ENCODE measurements at regions not wholly inside any gene's neighbourhood (a gene's known extent, or its start where the extent isn't known, plus 50 kb on each side); places are given as distances from the start of the nearest gene placed in this dataset.

DNA sequence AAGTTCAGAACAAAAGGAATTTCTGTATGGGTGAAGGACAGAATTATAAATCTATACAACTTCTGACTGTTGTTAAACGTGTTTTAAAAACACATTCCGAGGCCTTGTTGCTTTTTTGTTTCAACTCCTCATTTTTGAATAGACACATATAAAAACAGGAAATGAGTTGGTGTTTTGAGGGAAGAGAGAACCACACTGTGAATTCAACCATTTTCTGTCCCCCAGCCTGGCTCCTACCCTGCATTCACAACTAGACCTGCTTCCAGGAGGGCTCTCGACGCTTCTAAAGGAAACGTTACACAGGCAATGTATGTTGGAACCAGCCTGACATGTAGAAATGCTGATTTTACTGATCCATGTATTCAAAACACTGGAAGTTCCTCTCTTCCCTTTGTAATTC is 76.5 kb downstream of the OR13A1 start:
- H3K4me3 ChIP-seq: no peak overlapping the region
- H3K27me3 ChIP-seq: no peaks in the 10 kb centered on the region
- no peak for DNase-seq (ENCODE audit: low spot score)
- peaks cover 0 to 8% of the 10 kb centered on the region in 2 donors for H3K4me1 ChIP-seq
- H3K27ac ChIP-seq: no peak overlapping the region
- H3K36me3 ChIP-seq: no peaks in the 10 kb centered on the region
- TF ChIP-seq, protein P1, sequence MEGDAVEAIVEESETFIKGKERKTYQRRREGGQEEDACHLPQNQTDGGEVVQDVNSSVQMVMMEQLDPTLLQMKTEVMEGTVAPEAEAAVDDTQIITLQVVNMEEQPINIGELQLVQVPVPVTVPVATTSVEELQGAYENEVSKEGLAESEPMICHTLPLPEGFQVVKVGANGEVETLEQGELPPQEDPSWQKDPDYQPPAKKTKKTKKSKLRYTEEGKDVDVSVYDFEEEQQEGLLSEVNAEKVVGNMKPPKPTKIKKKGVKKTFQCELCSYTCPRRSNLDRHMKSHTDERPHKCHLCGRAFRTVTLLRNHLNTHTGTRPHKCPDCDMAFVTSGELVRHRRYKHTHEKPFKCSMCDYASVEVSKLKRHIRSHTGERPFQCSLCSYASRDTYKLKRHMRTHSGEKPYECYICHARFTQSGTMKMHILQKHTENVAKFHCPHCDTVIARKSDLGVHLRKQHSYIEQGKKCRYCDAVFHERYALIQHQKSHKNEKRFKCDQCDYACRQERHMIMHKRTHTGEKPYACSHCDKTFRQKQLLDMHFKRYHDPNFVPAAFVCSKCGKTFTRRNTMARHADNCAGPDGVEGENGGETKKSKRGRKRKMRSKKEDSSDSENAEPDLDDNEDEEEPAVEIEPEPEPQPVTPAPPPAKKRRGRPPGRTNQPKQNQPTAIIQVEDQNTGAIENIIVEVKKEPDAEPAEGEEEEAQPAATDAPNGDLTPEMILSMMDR (IDR thresholded peaks at IDR 0.05): no peak
- H3K9me3 ChIP-seq: no peaks in the 10 kb centered on the region

DNA sequence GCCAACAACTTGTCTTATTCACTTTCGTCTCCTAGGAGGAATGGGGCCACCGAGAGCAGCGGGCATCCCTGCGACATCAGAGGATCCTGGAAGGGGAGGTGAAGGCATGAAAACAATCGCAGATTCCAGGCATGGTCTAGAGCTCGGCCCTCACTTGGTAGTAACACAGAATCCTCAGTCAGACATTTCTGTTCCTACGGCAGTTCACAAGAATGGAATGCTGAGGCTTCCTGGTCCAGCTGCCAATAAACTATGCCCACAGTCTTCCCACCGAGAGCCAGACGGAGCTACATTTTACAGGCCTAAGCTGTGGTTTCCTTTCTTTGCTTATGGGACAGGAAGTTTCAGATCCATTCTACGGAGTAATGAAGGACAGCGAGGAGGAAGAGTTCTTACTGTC is 75.8 kb downstream of the OR13A1 start:
- no peak overlapping the region for H3K4me3 ChIP-seq
- no peaks in the 10 kb centered on the region for H3K27me3 ChIP-seq
- no peak overlapping the region for H3K27ac ChIP-seq
- H3K36me3 ChIP-seq: no peaks in the 10 kb centered on the region
- H3K4me1 ChIP-seq: peaks cover 0 to 8% of the 10 kb centered on the region in 2 donors
- H3K9me3 ChIP-seq: no peaks in the 10 kb centered on the region
- TF ChIP-seq, protein P1 (IDR thresholded peaks at IDR 0.05): no peak
- DNase-seq (ENCODE audit: low spot score): no peak

DNA sequence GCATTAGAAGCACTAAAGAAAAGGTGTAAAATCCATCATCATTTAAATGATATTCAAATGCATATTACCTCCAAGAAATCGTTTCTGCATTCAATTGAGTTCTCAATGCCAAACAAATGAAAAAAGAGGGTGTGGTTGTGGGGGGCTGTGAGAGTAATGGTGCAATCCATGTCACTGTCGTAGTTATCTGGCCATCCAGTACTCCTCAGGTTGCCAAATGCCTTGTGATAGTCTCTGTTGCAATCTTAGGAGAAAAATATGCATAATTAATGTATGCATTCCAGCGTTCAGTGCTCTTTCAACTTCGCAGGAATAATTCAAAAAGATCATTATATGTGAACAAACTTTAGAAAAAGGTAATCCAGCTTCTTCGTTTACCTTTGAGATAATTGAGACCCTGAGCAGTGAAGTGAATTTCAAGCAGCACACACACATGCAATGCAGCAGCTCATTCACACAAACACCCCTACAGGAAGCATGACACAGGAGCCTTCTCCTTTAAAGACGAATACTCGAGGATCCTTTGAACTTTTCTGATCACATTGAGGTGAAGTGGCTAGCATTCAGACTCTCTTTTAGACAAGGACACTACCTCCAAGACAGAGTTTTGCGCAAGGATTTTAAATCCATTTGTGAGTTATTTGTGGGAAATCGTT is 73.4 kb downstream of the OR13A1 start:
- no peaks in the 10 kb centered on the region for H3K36me3 ChIP-seq
- no peak overlapping the region for H3K4me3 ChIP-seq
- H3K27me3 ChIP-seq: no peaks in the 10 kb centered on the region
- DNase-seq (ENCODE audit: low spot score): no peak
- no peaks in the 10 kb centered on the region for H3K9me3 ChIP-seq
- H3K4me1 ChIP-seq: no peaks in the 10 kb centered on the region
- H3K27ac ChIP-seq: no peak overlapping the region
- TF ChIP-seq, protein P1 (IDR thresholded peaks at IDR 0.05): no peak

DNA sequence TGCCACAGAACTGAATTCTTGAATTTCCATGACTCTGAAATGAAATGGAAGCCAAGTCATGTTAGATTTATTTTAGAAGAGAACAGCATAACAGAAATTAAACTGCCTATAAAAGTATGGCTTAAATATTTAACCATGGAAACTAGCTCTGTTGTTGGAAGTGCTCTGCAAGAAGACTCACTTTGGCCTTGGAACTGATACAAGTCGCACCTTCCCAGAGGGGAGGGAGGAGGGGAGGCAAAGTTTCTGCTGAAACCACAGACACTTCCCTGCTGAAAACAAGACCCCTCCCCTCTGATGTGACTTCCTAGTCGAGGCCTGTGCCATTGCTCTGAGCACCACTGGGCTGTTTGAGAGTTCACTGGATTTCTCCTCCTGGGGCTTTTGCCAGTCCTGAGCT is 72.1 kb downstream of the OR13A1 start:
- Histone ChIP-seq H3K4me3 (no peak overlapping the region), H3K27me3 (no peaks in the 10 kb centered on the region), H3K36me3 (no peaks in the 10 kb centered on the region), H3K27ac (no peak overlapping the region), H3K9me3 (no peaks in the 10 kb centered on the region), H3K4me1 (no peaks in the 10 kb centered on the region)
- DNase-seq (ENCODE audit: low spot score): no peak
- TF ChIP-seq, protein P1 (IDR thresholded peaks at IDR 0.05): no peak

DNA sequence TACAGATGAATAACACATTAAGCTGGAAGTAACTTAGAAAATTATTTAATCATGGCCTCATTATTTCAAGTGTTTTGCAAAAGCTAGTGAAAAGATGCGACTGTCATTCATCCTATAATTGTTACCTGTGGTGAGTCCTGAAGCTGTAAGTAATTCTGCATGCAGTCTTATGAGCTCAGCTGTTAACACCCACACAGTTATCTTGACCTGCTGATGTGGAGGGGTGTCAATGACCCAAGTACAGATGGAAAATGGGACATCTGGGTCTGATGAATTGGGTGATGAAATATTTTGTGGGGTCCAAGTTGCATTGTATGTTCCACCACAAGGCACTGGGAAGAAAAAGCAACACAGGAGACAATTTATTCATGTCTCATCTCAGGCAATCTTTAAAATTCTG is 68.9 kb downstream of the OR13A1 start:
- Histone ChIP-seq H3K9me3 (no peaks in the 10 kb centered on the region), H3K36me3 (no peaks in the 10 kb centered on the region), H3K4me1 (no peaks in the 10 kb centered on the region), H3K4me3 (no peak overlapping the region), H3K27me3 (no peaks in the 10 kb centered on the region), H3K27ac (no peak overlapping the region)
- TF ChIP-seq, protein P1 (IDR thresholded peaks at IDR 0.05): no peak
- no peak for DNase-seq (ENCODE audit: low spot score)

Measured in right atrium auricular region (tissue), 2 donors.